COLO668 (cell line): ENCODE measurements at regions not wholly inside any gene's neighbourhood (a gene's known extent, or its start where the extent isn't known, plus 50 kb on each side); places are given as distances from the start of the nearest gene placed in this dataset.
A peak's percentile ranks its signal among the peaks of the same experiment; 100 is the strongest.
"Not testable (repeated sequence)": the region's sequence is repeated elsewhere in the genome, so short reads cannot be mapped to it uniquely, and the experiment has no call there.

Experiments
- DNase-seq: peaks from one replicate; lab custom pipeline; 2025; ENCODE audit not compliant: unreplicated experiment; lab: John Stamatoyannopoulos, UW

GRCh38 chr4:170347191-170347590 is 257.4 kb upstream of the AADAT start:
- not testable (repeated sequence) for DNase-seq

- DNase-seq = no peak
Observed at GRCh38 chr4:170339522-170339921, 249.8 kb upstream of the AADAT start.

- DNase-seq = no peak
Observed at GRCh38 chr4:170336238-170336775, 246.6 kb upstream of the AADAT start.

GRCh38 chr4:170325599-170325998 is 235.8 kb upstream of the AADAT start:
- DNase-seq = no peak

GRCh38 chr4:170323623-170324022 is 233.9 kb upstream of the AADAT start:
- DNase-seq = no peak

- DNase-seq = no peak
Observed at GRCh38 chr4:170307182-170307581, 217.4 kb upstream of the AADAT start.

- DNase-seq = no peak
Observed at GRCh38 chr4:170306208-170306607, 216.5 kb upstream of the AADAT start.

- DNase-seq = no peak
Observed at GRCh38 chr4:170305627-170306026, 215.9 kb upstream of the AADAT start.

GRCh38 chr4:170281027-170281426 is 191.3 kb upstream of the AADAT start:
- DNase-seq = no peak

GRCh38 chr4:170278460-170278859 is 188.7 kb upstream of the AADAT start:
- DNase-seq = no peak

GRCh38 chr4:170274616-170275015 is 184.9 kb upstream of the AADAT start:
- no peak for DNase-seq

- no peak for DNase-seq
Observed at GRCh38 chr4:170272959-170273358, 183.2 kb upstream of the AADAT start.

GRCh38 chr4:170271723-170272122 is 182.0 kb upstream of the AADAT start:
- DNase-seq = no peak

- DNase-seq = no peak
Observed at GRCh38 chr4:170270628-170271027, 180.9 kb upstream of the AADAT start.

GRCh38 chr4:170269950-170270349 is 180.2 kb upstream of the AADAT start:
- DNase-seq = no peak

GRCh38 chr4:170259631-170260153 is 169.9 kb upstream of the AADAT start:
- DNase-seq = peak; percentile 66

- DNase-seq = no peak
Observed at GRCh38 chr4:170256807-170257206, 167.1 kb upstream of the AADAT start.

- no peak for DNase-seq
Observed at GRCh38 chr4:170248576-170248975, 158.8 kb upstream of the AADAT start.

- no peak for DNase-seq
Observed at GRCh38 chr4:170248029-170248428, 158.3 kb upstream of the AADAT start.

GRCh38 chr4:170247596-170247995 is 157.8 kb upstream of the AADAT start:
- DNase-seq = no peak

GRCh38 chr4:170243662-170244288 is 154.0 kb upstream of the AADAT start:
- DNase-seq = no peak

GRCh38 chr4:170242471-170242870 is 152.7 kb upstream of the AADAT start:
- DNase-seq = no peak

GRCh38 chr4:170234800-170235199 is 145.0 kb upstream of the AADAT start:
- no peak for DNase-seq
